CD4-positive, alpha-beta memory T cell (primary cell): ENCODE measurements at regions not wholly inside any gene's neighbourhood (a gene's known extent, or its start where the extent isn't known, plus 50 kb on each side); places are given as distances from the start of the nearest gene placed in this dataset.
"Not testable (repeated sequence)": the region's sequence is repeated elsewhere in the genome, so short reads cannot be mapped to it uniquely, and the experiment has no call there.

ENCODE experiments used
- CTCF ChIA-PET: fragments of 350-600 bp; sonication (Branson Sonifier 250); formaldehyde crosslinking; loops from one replicate; lab custom pipeline; 2021; ENCODE audit warnings: inconsistent platforms; ENCODE audit not compliant: partially characterized antibody; lab: Charles Lee
- POLR2A ChIA-PET: fragments of 350-600 bp; sonication (Branson Sonifier 250); formaldehyde crosslinking; loops from one replicate; lab custom pipeline; 2021; ENCODE audit not compliant: partially characterized antibody; lab: Charles Lee
- DNase-seq, 5 donors: peaks; one replicate each; pipeline versions ENCODE4 v3.0.0 to v3.0.0-alpha.2; 2020 to 2022; ENCODE audit warnings: mixed read lengths in 1 of 5
- H3K27ac ChIP-seq: one replicate; pipeline ENCODE4 v1.7.0; 2013; ENCODE audit warnings: low read depth, low read length
- H3K27me3 ChIP-seq: 2 replicates; pipeline ENCODE4 v1.7.0; 2013; ENCODE audit warnings: mild to moderate bottlenecking, low read length, moderate library complexity; ENCODE audit not compliant: insufficient read depth
- H3K36me3 ChIP-seq: 2 replicates; pipeline ENCODE4 v1.7.0; 2013; ENCODE audit warnings: mild to moderate bottlenecking, low read length, moderate library complexity; ENCODE audit not compliant: insufficient read depth
- H3K4me1 ChIP-seq: 2 replicates; pipeline ENCODE4 v1.7.0; 2013; ENCODE audit warnings: mild to moderate bottlenecking, low read length, moderate library complexity; ENCODE audit not compliant: insufficient read depth
- H3K4me3 ChIP-seq, 2 donors: one replicate each; pipeline ENCODE4 v1.7.0; 2013; ENCODE audit warnings: low read length in 2 of 2, mild to moderate bottlenecking in 1 of 2
- H3K9me3 ChIP-seq, 2 donors: one replicate each; pipeline ENCODE4 v1.7.0; 2013; ENCODE audit warnings: low read length in 2 of 2, control low read depth in 1 of 2; ENCODE audit not compliant: control insufficient read depth in 1 of 2
- H3K27ac Mint-ChIP-seq, 7 donors: one replicate each; pipeline ENCODE4 v1.8.0; 2020 to 2021; ENCODE audit warnings: mixed read lengths in 7 of 7, mild to moderate bottlenecking in 6 of 7, inconsistent platforms in 3 of 7, moderate library complexity in 3 of 7
- H3K27me3 Mint-ChIP-seq, 2 donors: one replicate each; pipeline ENCODE4 v1.8.0; 2020 to 2021; ENCODE audit warnings: mixed read lengths in 2 of 2
- H3K36me3 Mint-ChIP-seq, 2 donors: one replicate each; pipeline ENCODE4 v1.8.0; 2020 to 2021; ENCODE audit warnings: mixed read lengths in 2 of 2, inconsistent platforms in 1 of 2, mild to moderate bottlenecking in 1 of 2
- H3K4me1 Mint-ChIP-seq, 4 donors: one replicate each; pipeline ENCODE4 v1.8.0; 2020 to 2021; ENCODE audit warnings: mixed read lengths in 4 of 4, mild to moderate bottlenecking in 1 of 4
- H3K4me3 Mint-ChIP-seq, 8 donors: one replicate each; pipeline ENCODE4 v1.8.0; 2020 to 2021; ENCODE audit warnings: mixed read lengths in 8 of 8, mild to moderate bottlenecking in 7 of 8, moderate library complexity in 6 of 8, inconsistent platforms in 3 of 8
- H3K9me3 Mint-ChIP-seq, 8 donors: one replicate each; pipeline ENCODE4 v1.8.0; 2020 to 2021; ENCODE audit warnings: mixed read lengths in 8 of 8, mild to moderate bottlenecking in 5 of 8, inconsistent platforms in 3 of 8, moderate library complexity in 1 of 8
- intact Hi-C: fragments of 100-400 bp; cut with micrococcal nuclease; formaldehyde crosslinking; loops from one replicate; pipeline ENCODE4 v1.15.1; 2023

GRCh38 chr13:65564561-65564960, 1665.6 kb downstream of the PCDH9 start:
- H3K36me3 Mint-ChIP-seq, H3K27me3 Mint-ChIP-seq, H3K36me3 ChIP-seq, DNase-seq, H3K27me3 ChIP-seq, POLR2A ChIA-PET, intact Hi-C loops, H3K27ac Mint-ChIP-seq, H3K27ac ChIP-seq, H3K4me1 Mint-ChIP-seq, CTCF ChIA-PET, H3K9me3 ChIP-seq, H3K4me3 Mint-ChIP-seq, H3K4me3 ChIP-seq, H3K4me1 ChIP-seq: not testable (repeated sequence)
- H3K9me3 Mint-ChIP-seq: peaks cover 2 to 18% (median 8%) of the 10 kb centered on the region in 8 donors

GRCh38 chr13:65562305-65562704, 1667.8 kb downstream of the PCDH9 start:
- no peak for DNase-seq
- H3K27me3 ChIP-seq: no peaks in the 10 kb centered on the region
- no peak overlapping the region for H3K4me3 ChIP-seq
- Mint-ChIP-seq H3K36me3 (no peaks in the 10 kb centered on the region), H3K27ac (no peak overlapping the region), H3K4me3 (no peak overlapping the region), H3K4me1 (no peaks in the 10 kb centered on the region), H3K27me3 (no peaks in the 10 kb centered on the region), H3K9me3 (peaks cover 0 to 22% (median 14%) of the 10 kb centered on the region in 8 donors)
- ChIA-PET POLR2A (no interaction called here), CTCF (no interaction called here)
- intact Hi-C loops: no loop called here
- H3K9me3 ChIP-seq: no peaks in the 10 kb centered on the region
- no peak overlapping the region for H3K27ac ChIP-seq
- no peaks in the 10 kb centered on the region for H3K4me1 ChIP-seq
- no peaks in the 10 kb centered on the region for H3K36me3 ChIP-seq

GRCh38 chr13:65560936-65561335, 1669.2 kb downstream of the PCDH9 start:
- H3K27me3 ChIP-seq: no peaks in the 10 kb centered on the region
- H3K27ac ChIP-seq: no peak overlapping the region
- DNase-seq: no peak
- no peaks in the 10 kb centered on the region for H3K4me1 ChIP-seq
- Mint-ChIP-seq H3K4me3 (no peak overlapping the region), H3K27me3 (no peaks in the 10 kb centered on the region), H3K9me3 (peaks cover 0 to 22% (median 16%) of the 10 kb centered on the region in 8 donors), H3K36me3 (no peaks in the 10 kb centered on the region), H3K27ac (no peak overlapping the region), H3K4me1 (no peaks in the 10 kb centered on the region)
- intact Hi-C loops: no loop called here
- H3K36me3 ChIP-seq: no peaks in the 10 kb centered on the region
- CTCF ChIA-PET: no interaction called here
- H3K9me3 ChIP-seq: no peaks in the 10 kb centered on the region
- POLR2A ChIA-PET: no interaction called here
- no peak overlapping the region for H3K4me3 ChIP-seq

GRCh38 chr13:65555962-65556361, 1674.2 kb downstream of the PCDH9 start:
- DNase-seq: no peak
- no peak overlapping the region for H3K27ac ChIP-seq
- no peaks in the 10 kb centered on the region for H3K9me3 ChIP-seq
- no peaks in the 10 kb centered on the region for H3K36me3 ChIP-seq
- ChIA-PET CTCF (no interaction called here), POLR2A (no interaction called here)
- H3K27ac Mint-ChIP-seq: no peak overlapping the region
- no peak overlapping the region for H3K4me3 ChIP-seq
- no peaks in the 10 kb centered on the region for H3K36me3 Mint-ChIP-seq
- no peaks in the 10 kb centered on the region for H3K4me1 Mint-ChIP-seq
- intact Hi-C loops: no loop called here
- H3K27me3 ChIP-seq: no peaks in the 10 kb centered on the region
- no peak overlapping the region for H3K4me3 Mint-ChIP-seq
- no peaks in the 10 kb centered on the region for H3K27me3 Mint-ChIP-seq
- H3K4me1 ChIP-seq: no peaks in the 10 kb centered on the region
- peaks cover 0 to 42% (median 25%) of the 10 kb centered on the region in 8 donors for H3K9me3 Mint-ChIP-seq

- no peaks in the 10 kb centered on the region for H3K36me3 ChIP-seq
- DNase-seq: no peak
- ChIA-PET POLR2A (no interaction called here), CTCF (no interaction called here)
- H3K27ac ChIP-seq: no peak overlapping the region
- H3K4me1 ChIP-seq: no peaks in the 10 kb centered on the region
- no peaks in the 10 kb centered on the region for H3K9me3 ChIP-seq
- no peaks in the 10 kb centered on the region for H3K27me3 ChIP-seq
- intact Hi-C loops: no loop called here
- no peak overlapping the region for H3K27ac Mint-ChIP-seq
- H3K27me3 Mint-ChIP-seq: no peaks in the 10 kb centered on the region
- no peak overlapping the region for H3K4me3 Mint-ChIP-seq
- H3K9me3 Mint-ChIP-seq: peaks cover 0 to 43% (median 34%) of the 10 kb centered on the region in 8 donors
- no peaks in the 10 kb centered on the region for H3K36me3 Mint-ChIP-seq
- H3K4me3 ChIP-seq: no peak overlapping the region
- no peaks in the 10 kb centered on the region for H3K4me1 Mint-ChIP-seq
These were observed 1676.9 kb downstream of the PCDH9 start for GRCh38 chr13:65553096-65553727.

GRCh38 chr13:65551208-65551607, 1678.9 kb downstream of the PCDH9 start:
- no peak overlapping the region for H3K4me3 ChIP-seq
- no peaks in the 10 kb centered on the region for H3K36me3 ChIP-seq
- no peak overlapping the region for H3K27ac ChIP-seq
- Mint-ChIP-seq H3K9me3 (peaks cover 0 to 52% (median 33%) of the 10 kb centered on the region in 8 donors), H3K4me1 (no peaks in the 10 kb centered on the region), H3K27ac (no peak overlapping the region), H3K4me3 (no peak overlapping the region), H3K36me3 (no peaks in the 10 kb centered on the region), H3K27me3 (no peaks in the 10 kb centered on the region)
- ChIA-PET POLR2A (no interaction called here), CTCF (no interaction called here)
- no peaks in the 10 kb centered on the region for H3K27me3 ChIP-seq
- no peaks in the 10 kb centered on the region for H3K9me3 ChIP-seq
- H3K4me1 ChIP-seq: no peaks in the 10 kb centered on the region
- no peak for DNase-seq
- intact Hi-C loops: no loop called here

- Mint-ChIP-seq H3K27me3 (no peaks in the 10 kb centered on the region), H3K4me3 (no peak overlapping the region), H3K4me1 (no peaks in the 10 kb centered on the region), H3K27ac (no peak overlapping the region), H3K36me3 (no peaks in the 10 kb centered on the region), H3K9me3 (peaks cover 2 to 18% (median 9%) of the 10 kb centered on the region in 8 donors)
- no peak overlapping the region for H3K4me3 ChIP-seq
- ChIA-PET POLR2A (no interaction called here), CTCF (no interaction called here)
- intact Hi-C loops: no loop called here
- no peaks in the 10 kb centered on the region for H3K27me3 ChIP-seq
- no peak overlapping the region for H3K27ac ChIP-seq
- no peaks in the 10 kb centered on the region for H3K36me3 ChIP-seq
- no peak for DNase-seq
- H3K9me3 ChIP-seq: no peaks in the 10 kb centered on the region
- no peaks in the 10 kb centered on the region for H3K4me1 ChIP-seq
These were observed 1690.0 kb downstream of the PCDH9 start for GRCh38 chr13:65540175-65540574.

- no peak overlapping the region for H3K27ac ChIP-seq
- no peaks in the 10 kb centered on the region for H3K36me3 ChIP-seq
- ChIA-PET CTCF (no interaction called here), POLR2A (no interaction called here)
- DNase-seq: no peak
- H3K9me3 ChIP-seq: no peaks in the 10 kb centered on the region
- no peak overlapping the region for H3K4me3 ChIP-seq
- H3K4me1 Mint-ChIP-seq: no peaks in the 10 kb centered on the region
- H3K27me3 ChIP-seq: no peaks in the 10 kb centered on the region
- no peaks in the 10 kb centered on the region for H3K27me3 Mint-ChIP-seq
- no peak overlapping the region for H3K4me3 Mint-ChIP-seq
- no peaks in the 10 kb centered on the region for H3K36me3 Mint-ChIP-seq
- intact Hi-C loops: no loop called here
- H3K4me1 ChIP-seq: no peaks in the 10 kb centered on the region
- H3K27ac Mint-ChIP-seq: no peak overlapping the region
- peaks cover 0 to 15% (median 9%) of the 10 kb centered on the region in 8 donors for H3K9me3 Mint-ChIP-seq
These were observed 1694.8 kb downstream of the PCDH9 start for GRCh38 chr13:65535370-65535769.
